ENCODE measurements at regions not wholly inside any gene's neighbourhood (a gene's known extent, or its start where the extent isn't known, plus 50 kb on each side); places are given as distances from the start of the nearest gene placed in this dataset.

DNA sequence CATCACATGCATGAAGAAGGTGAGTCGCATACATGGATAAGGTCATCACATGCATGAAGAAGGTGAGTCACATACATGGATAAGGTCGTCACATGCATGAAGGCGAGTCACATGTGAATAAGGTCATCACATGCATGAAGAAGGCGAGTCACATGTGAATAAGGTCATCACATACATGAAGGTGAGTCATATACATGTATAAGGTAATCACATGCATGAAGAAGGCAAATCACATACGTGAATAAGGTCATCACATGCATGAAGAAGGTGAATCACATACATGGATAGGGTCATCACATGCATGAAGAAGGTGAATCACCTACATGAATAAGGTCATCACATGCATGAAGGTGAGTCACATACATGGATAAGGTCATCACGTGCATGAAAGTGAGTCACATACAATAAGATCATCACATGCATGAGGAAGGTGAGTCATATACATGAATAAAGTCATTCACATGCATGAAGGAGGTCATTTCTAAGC, 105.1 kb upstream of the SDK2 start:
- TF ChIP-seq POLR2A (IDR thresholded peaks at IDR 0.05), result no peak
- TF ChIP-seq, protein P1, sequence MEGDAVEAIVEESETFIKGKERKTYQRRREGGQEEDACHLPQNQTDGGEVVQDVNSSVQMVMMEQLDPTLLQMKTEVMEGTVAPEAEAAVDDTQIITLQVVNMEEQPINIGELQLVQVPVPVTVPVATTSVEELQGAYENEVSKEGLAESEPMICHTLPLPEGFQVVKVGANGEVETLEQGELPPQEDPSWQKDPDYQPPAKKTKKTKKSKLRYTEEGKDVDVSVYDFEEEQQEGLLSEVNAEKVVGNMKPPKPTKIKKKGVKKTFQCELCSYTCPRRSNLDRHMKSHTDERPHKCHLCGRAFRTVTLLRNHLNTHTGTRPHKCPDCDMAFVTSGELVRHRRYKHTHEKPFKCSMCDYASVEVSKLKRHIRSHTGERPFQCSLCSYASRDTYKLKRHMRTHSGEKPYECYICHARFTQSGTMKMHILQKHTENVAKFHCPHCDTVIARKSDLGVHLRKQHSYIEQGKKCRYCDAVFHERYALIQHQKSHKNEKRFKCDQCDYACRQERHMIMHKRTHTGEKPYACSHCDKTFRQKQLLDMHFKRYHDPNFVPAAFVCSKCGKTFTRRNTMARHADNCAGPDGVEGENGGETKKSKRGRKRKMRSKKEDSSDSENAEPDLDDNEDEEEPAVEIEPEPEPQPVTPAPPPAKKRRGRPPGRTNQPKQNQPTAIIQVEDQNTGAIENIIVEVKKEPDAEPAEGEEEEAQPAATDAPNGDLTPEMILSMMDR (IDR thresholded peaks at IDR 0.05), result no peak

Data from lower leg skin (tissue), 3 donors.